ENCODE measurements at regions not wholly inside any gene's neighbourhood (a gene's known extent, or its start where the extent isn't known, plus 50 kb on each side); places are given as distances from the start of the nearest gene placed in this dataset.

DNA sequence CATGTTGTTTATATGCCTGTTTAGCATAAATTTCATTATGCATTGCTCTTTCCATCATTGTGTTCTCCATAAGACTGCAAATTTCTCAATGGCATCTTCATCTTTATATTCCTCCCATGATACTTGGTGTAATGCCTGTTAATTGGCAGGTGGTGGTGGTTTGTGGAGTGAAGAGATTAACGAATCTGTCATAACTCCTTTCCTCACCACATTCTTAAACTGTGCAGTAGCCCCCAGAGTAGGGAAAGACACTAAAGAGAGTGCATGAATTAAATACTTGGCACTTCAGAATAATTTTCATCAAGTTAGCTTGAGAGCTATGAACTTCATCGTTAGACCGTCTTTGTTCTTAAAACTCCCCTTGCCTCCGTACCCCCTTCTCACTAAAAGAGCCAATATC lies 329.7 kb downstream of the HS3ST3B1 start:
- intact Hi-C loops (cut with DNase I) = no loop called here
- Histone ChIP-seq H3K36me3 (no peaks in the 10 kb centered on the region), H3K27ac (no peak overlapping the region), H3K4me1 (no peaks in the 10 kb centered on the region), H3K4me3 (no peak overlapping the region), H3K27me3 (no peaks in the 10 kb centered on the region), H3K9me3 (no peaks in the 10 kb centered on the region)
- ATAC-seq (no peak), DNase-seq (no peak)
- WGBS (ENCODE audit: insufficient coverage, low coverage, low lambda C conversion rate, missing lambda C conversion rate) = 72% methylated on average over 2 of the region's 4 CpGs
- TF ChIP-seq POLR2A (IDR thresholded peaks at IDR 0.05) = no peak
- TF ChIP-seq, protein P1, sequence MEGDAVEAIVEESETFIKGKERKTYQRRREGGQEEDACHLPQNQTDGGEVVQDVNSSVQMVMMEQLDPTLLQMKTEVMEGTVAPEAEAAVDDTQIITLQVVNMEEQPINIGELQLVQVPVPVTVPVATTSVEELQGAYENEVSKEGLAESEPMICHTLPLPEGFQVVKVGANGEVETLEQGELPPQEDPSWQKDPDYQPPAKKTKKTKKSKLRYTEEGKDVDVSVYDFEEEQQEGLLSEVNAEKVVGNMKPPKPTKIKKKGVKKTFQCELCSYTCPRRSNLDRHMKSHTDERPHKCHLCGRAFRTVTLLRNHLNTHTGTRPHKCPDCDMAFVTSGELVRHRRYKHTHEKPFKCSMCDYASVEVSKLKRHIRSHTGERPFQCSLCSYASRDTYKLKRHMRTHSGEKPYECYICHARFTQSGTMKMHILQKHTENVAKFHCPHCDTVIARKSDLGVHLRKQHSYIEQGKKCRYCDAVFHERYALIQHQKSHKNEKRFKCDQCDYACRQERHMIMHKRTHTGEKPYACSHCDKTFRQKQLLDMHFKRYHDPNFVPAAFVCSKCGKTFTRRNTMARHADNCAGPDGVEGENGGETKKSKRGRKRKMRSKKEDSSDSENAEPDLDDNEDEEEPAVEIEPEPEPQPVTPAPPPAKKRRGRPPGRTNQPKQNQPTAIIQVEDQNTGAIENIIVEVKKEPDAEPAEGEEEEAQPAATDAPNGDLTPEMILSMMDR (IDR thresholded peaks at IDR 0.05) = no peak

DNA sequence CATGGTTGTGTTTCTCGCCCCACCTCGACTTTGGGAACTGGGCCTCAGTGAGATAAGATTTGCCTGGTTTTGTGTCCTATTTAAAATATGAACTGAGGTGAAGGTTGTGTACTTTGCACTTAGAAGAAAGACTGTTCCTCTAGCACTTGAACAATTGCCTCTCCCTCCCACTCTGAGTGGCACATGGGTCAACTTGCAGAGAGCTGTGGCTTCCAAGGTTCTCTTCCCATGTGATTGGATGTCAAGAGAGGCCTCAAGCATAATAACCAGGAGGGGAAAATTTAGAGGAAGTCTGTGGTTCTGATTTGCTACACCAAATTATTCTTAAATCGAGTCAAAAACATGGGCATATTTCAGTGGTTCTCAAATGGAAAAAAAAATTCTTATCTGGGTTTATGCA lies 329.2 kb downstream of the HS3ST3B1 start:
- no peak overlapping the region for H3K27ac ChIP-seq
- no peak for TF ChIP-seq POLR2A (IDR thresholded peaks at IDR 0.05)
- TF ChIP-seq, protein P1 (IDR thresholded peaks at IDR 0.05) = no peak
- DNase-seq = no peak
- intact Hi-C loops (cut with DNase I) = no loop called here
- H3K4me3 ChIP-seq = no peak overlapping the region
- ATAC-seq = no peak
- 66% methylated on average over 3 of the region's 3 CpGs for WGBS (ENCODE audit: insufficient coverage, low coverage, low lambda C conversion rate, missing lambda C conversion rate)
- H3K4me1 ChIP-seq = no peaks in the 10 kb centered on the region
- H3K27me3 ChIP-seq = no peaks in the 10 kb centered on the region
- no peaks in the 10 kb centered on the region for H3K36me3 ChIP-seq
- no peaks in the 10 kb centered on the region for H3K9me3 ChIP-seq

DNA sequence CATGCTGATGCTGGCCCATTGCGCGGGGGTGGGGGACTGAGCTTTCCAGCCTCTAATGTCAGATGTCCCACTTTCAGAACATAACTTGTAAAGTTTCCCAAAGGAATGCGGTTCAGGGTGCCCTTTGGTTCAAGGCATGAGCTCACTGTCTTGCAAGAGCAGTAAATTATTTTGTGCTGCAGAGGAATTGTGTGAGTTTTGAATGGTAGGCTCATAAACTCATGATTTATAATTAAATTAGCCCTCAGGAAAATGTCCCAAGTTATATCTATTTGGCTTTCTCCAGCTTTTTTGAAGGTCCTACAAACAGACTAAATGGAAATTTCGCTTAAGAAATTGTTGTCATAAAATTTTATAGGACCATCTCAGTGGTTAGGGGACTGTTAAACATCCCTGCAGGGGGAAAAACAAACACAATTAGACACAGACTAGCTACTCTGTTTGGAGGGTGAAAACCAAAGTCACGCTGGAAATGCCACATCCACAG lies 321.8 kb downstream of the HS3ST3B1 start:
- Histone ChIP-seq H3K9me3 (no peaks in the 10 kb centered on the region), H3K27me3 (no peaks in the 10 kb centered on the region), H3K36me3 (no peaks in the 10 kb centered on the region), H3K4me1 (no peaks in the 10 kb centered on the region), H3K4me3 (no peak overlapping the region), H3K27ac (no peak overlapping the region)
- TF ChIP-seq POLR2A (IDR thresholded peaks at IDR 0.05) = no peak
- TF ChIP-seq, protein P1 (IDR thresholded peaks at IDR 0.05) = no peak
- no peak for ATAC-seq
- intact Hi-C loops (cut with DNase I) = no loop called here
- DNase-seq = no peak
- WGBS (ENCODE audit: insufficient coverage, low coverage, low lambda C conversion rate, missing lambda C conversion rate) = 77% methylated on average over 5 of the region's 5 CpGs

DNA sequence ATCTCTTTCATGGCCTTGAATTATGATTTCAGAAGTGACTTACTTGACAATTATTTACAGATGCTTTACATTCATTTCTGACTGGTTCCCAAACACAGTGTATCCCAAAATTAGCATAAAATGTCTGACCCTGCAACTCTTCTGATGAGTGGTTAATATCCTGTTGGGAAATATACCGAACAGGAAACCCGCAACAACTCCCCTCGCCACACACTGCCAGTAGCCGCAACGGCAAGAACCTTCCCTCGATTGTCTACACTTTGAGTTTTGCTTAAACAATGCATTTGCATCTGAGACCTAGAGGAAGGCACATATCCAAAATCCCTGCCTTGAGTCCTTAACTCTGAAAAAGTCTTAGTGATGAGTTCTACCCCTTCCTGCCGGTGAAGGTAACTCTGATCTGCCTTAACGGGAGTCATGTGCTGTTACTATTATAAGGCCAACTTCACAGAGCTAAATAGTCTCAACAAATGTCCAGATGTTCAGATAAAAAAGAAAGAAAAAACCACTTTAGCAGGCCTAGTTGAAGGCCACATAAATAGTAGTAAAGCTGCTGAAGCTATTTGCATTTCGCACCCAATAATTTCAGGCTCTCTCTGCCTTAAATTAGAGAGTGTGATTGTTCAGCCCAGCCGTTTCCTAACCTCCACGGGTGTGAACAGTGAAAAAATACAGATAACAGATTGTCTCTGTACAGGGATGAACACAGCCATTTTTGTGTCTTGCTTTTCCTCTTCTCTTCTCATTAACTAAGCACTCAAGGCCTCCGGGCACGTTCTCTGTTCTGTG lies 321.1 kb downstream of the HS3ST3B1 start:
- intact Hi-C loops (cut with DNase I) = no loop called here
- no peaks in the 10 kb centered on the region for H3K4me1 ChIP-seq
- ATAC-seq (no peak), DNase-seq (no peak)
- 70% methylated on average over 11 of the region's 13 CpGs for WGBS (ENCODE audit: insufficient coverage, low coverage, low lambda C conversion rate, missing lambda C conversion rate)
- TF ChIP-seq, protein P1 (IDR thresholded peaks at IDR 0.05) = no peak
- TF ChIP-seq POLR2A (IDR thresholded peaks at IDR 0.05) = no peak
- no peak overlapping the region for H3K27ac ChIP-seq
- no peaks in the 10 kb centered on the region for H3K36me3 ChIP-seq
- H3K4me3 ChIP-seq = no peak overlapping the region
- H3K27me3 ChIP-seq = no peaks in the 10 kb centered on the region
- H3K9me3 ChIP-seq = no peaks in the 10 kb centered on the region

All from right lobe of liver (tissue), 6 donors.